Midbrain (tissue), 1 donor: ENCODE measurements at regions not wholly inside any gene's neighbourhood (a gene's known extent, or its start where the extent isn't known, plus 50 kb on each side); places are given as distances from the start of the nearest gene placed in this dataset.
"Not testable (repeated sequence)": the region's sequence is repeated elsewhere in the genome, so short reads cannot be mapped to it uniquely, and the experiment has no call there.

ENCODE experiments used
- DNase-seq: peaks from one replicate; lab custom pipeline; 2025; lab: John Stamatoyannopoulos, UW

- no peak for DNase-seq
Measured at GRCh38 chr14:44616204-44616603, 109.1 kb upstream of the FSCB start.

DNA sequence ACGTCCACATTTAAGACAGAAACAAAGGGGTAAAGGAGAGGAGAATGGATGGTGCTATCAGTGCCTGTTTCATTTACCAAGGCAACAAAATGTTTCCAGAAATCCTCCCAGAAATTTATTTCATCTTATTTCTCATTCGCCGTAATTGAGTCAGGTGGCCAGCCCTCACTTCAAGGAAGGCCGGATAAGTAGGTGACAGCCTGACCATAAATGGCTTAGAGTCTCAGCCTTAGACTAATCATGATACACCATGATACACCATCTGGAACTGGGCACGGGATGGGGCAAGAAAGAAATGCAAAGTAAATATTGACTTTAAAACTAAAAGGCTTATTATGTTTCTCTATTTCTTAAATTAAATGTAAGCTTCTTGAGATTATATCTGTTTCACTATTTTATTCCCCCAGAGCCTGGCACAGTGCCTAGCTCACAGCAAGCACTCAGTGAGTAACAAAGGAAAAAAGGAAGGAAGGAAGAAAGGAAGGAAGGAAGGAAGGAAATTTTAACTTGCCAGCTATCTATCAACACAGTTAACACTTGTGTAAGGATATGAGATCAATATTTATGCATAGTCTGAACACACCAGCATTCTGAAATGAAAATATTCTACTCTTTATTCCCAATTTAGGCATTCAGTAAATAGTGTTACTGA lies 106.1 kb upstream of the FSCB start:
- DNase-seq = no peak

GRCh38 chr14:44612002-44612401 lies 104.9 kb upstream of the FSCB start:
- no peak for DNase-seq

GRCh38 chr14:44609876-44610510 lies 102.9 kb upstream of the FSCB start:
- no peak for DNase-seq

DNA sequence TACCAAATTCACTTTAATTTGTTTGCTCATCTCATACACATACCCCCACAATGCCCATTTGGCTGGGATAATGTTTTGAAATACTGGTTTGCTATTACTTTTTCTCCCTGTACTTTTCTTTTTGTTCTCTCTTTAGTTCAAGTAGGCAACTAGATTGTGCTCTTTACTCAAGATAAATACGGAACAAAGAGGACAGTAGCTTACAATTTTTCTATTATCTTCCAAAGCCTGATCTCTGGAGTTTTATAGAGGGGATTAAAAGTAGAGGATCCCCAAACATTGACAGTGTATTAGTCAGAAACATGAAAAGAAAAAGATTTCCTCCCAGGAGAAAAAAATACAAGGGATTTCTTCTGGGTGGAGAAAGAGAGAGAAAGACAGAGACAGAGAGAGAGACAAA lies 102.1 kb upstream of the FSCB start:
- no peak for DNase-seq

DNA sequence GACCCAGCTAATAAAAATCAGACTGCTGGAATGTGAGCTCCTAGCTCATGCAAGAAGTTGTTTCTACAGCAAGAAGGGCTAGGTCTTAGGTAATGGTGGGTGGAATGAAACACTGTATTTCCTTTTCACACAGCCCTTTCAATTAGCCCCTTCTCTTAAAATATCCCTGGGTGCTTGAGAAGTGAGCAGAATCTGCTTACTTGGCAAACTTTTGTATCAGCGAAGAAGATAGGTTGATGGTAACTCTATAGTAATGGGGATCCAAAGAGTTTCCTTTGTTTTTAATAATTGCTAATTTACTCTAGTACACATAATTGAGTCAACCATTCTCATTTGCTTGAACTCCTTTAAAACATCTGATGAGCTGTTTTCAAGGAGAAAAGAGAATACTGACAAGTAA lies 100.6 kb upstream of the FSCB start:
- no peak for DNase-seq

GRCh38 chr14:44606576-44606975 lies 99.5 kb upstream of the FSCB start:
- no peak for DNase-seq

GRCh38 chr14:44601266-44601665 lies 94.2 kb upstream of the FSCB start:
- DNase-seq = not testable (repeated sequence)

- no peak for DNase-seq
Measured at GRCh38 chr14:44589180-44589579, 82.1 kb upstream of the FSCB start.

GRCh38 chr14:44586910-44587309 lies 79.8 kb upstream of the FSCB start:
- no peak for DNase-seq

GRCh38 chr14:44576356-44576755 lies 69.3 kb upstream of the FSCB start:
- DNase-seq = no peak

DNA sequence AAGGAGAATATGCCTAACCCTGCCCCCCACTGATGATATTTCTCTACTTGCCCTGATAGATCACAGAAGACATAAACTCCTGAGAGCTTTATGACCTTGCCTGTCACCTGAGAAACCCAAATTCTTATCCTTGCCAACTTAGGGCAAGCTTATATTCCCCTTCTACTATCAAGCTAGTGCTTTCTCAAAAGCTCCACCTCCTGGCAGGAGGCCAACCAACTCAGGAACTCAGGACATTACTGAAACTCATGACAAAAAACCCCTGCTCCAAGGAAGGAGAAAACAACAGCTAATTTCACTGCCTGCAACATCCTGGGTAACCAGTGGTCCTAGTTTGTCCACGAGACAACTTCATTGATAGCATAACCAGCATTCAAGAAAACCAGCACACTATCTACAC lies 60.9 kb upstream of the FSCB start:
- no peak for DNase-seq

- no peak for DNase-seq
Measured at GRCh38 chr14:44565968-44566367, 58.9 kb upstream of the FSCB start.

- DNase-seq = no peak
Measured at GRCh38 chr14:44564908-44565307, 57.8 kb upstream of the FSCB start.
